Activated CD4-positive, alpha-beta T cell treated with anti-CD3 and anti-CD28 coated beads, Interleukin-2, amount 10 ng/mL, durations not matched to agents 24 days and 14 days (primary cell): ENCODE measurements at regions not wholly inside any gene's neighbourhood (a gene's known extent, or its start where the extent isn't known, plus 50 kb on each side); places are given as distances from the start of the nearest gene placed in this dataset.

Experiments used
- DNase-seq: peaks from one replicate; pipeline ENCODE4 v3.0.0; 2022
- H3K27ac Mint-ChIP-seq: one replicate; pipeline ENCODE4 v1.8.0; 2022; ENCODE audit warnings: mild to moderate bottlenecking, mixed read lengths
- H3K27me3 Mint-ChIP-seq: one replicate; pipeline ENCODE4 v1.8.0; 2022; ENCODE audit warnings: mixed read lengths
- H3K36me3 Mint-ChIP-seq: one replicate; pipeline ENCODE4 v1.8.0; 2022; ENCODE audit warnings: low read depth, mild to moderate bottlenecking, mixed read lengths
- H3K4me1 Mint-ChIP-seq: one replicate; pipeline ENCODE4 v1.8.0; 2021; ENCODE audit warnings: mixed read lengths
- H3K4me3 Mint-ChIP-seq: one replicate; pipeline ENCODE4 v1.8.0; 2022; ENCODE audit warnings: mild to moderate bottlenecking, moderate library complexity, mixed read lengths
- H3K9me3 Mint-ChIP-seq: one replicate; pipeline ENCODE4 v1.8.0; 2021; ENCODE audit warnings: mixed read lengths
- intact Hi-C: fragments of 100-400 bp; cut with micrococcal nuclease; formaldehyde crosslinking; loops from one replicate; pipeline ENCODE4 v1.15.1; 2023

DNA sequence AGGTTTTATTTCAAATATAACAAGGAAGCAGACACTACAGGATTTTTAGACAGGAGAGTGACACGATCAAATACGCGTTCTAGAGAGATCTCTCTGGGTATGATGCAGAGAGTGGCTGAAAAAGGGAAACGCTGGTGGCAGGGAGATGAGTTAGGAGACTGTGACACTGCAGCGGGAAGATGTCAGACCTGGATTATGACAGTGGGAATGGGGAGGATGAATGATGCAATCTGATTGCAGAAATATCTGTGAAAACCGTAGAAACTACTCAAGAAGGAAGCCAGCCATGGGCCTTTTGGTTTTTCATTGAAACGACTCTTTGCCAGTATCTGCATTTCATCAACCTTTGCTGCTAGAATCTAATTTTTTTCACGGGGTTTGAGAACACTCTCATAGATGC, 157.9 kb downstream of the FAM43A start:
- no peak for DNase-seq
- intact Hi-C loops = no loop called here

DNA sequence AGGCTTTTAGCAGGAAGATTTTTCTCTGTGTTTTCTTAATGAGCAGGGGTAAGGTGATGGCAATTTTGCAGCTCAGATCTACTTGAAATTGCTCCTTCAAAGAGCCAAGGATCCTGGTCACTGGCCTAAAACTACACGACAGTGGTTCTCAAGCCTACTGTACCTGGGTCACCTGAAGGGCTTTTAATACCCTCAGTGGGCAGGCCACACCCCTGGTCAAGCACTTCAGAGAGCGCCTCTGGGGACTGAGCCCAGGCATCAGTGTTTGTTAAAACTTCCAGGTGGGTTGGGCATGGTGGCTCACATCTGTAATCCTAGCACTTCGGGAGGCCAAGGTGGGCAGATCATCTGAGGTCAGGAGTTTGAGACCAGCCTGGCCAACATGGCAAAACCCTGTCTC, 158.4 kb downstream of the FAM43A start:
- no peak for DNase-seq
- H3K4me1 Mint-ChIP-seq = no peaks in the 10 kb centered on the region
- H3K4me3 Mint-ChIP-seq = no peak overlapping the region
- H3K9me3 Mint-ChIP-seq = no peaks in the 10 kb centered on the region
- H3K27ac Mint-ChIP-seq = no peak overlapping the region
- no peaks in the 10 kb centered on the region for H3K36me3 Mint-ChIP-seq
- no peaks in the 10 kb centered on the region for H3K27me3 Mint-ChIP-seq
- intact Hi-C loops = no loop called here

More for the DNA sequence above, 157.9 kb downstream of the FAM43A start:
- Mint-ChIP-seq H3K27ac (no peak overlapping the region), H3K4me3 (no peak overlapping the region), H3K4me1 (no peaks in the 10 kb centered on the region), H3K27me3 (no peaks in the 10 kb centered on the region), H3K36me3 (no peaks in the 10 kb centered on the region), H3K9me3 (no peaks in the 10 kb centered on the region)

DNA sequence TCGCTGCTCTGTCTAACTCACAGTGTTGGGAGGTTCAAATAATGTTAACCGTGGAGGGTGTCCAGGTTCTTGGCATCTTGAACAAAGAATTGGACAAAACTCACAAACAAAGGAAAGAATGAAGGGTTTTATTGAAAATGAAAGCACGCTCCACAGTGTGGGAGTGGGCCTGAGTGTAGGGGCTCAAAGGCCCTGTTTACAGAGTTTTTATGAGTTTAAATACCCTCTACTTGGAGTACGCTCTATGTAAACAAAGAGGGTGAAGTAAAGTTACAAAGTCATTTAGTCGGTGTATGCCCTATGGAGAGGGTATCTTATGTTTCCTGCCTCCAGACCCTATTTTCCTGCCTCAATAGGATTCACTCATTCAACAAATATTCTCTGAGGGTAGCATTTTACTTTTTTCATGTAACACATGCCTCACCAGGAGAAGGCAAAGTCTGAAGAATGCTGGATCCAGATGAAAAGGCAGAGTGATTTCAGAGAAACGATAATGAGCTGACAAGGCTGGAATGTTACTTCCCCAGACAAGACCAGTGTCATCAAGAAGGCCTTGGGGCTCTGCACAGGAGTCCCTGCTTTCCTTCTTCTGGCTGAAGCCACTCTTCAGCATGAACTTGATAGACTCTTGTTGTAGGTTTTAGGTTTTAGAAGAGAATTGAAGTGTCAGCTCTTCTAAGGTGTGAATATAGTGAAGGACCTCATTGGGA, 163.6 kb downstream of the FAM43A start:
- Mint-ChIP-seq H3K36me3 (no peaks in the 10 kb centered on the region), H3K4me1 (no peaks in the 10 kb centered on the region), H3K27ac (no peak overlapping the region), H3K9me3 (no peaks in the 10 kb centered on the region), H3K27me3 (no peaks in the 10 kb centered on the region), H3K4me3 (no peak overlapping the region)
- DNase-seq = no peak
- intact Hi-C loops = no loop called here

GRCh38 chr3:194851254-194851653, 165.6 kb downstream of the FAM43A start:
- no peak for DNase-seq
- intact Hi-C loops = no loop called here
- Mint-ChIP-seq H3K9me3 (no peaks in the 10 kb centered on the region), H3K27me3 (no peaks in the 10 kb centered on the region), H3K4me1 (no peaks in the 10 kb centered on the region), H3K4me3 (no peak overlapping the region), H3K27ac (no peak overlapping the region), H3K36me3 (no peaks in the 10 kb centered on the region)

GRCh38 chr3:194851941-194852340, 166.3 kb downstream of the FAM43A start:
- Mint-ChIP-seq H3K27ac (no peak overlapping the region), H3K27me3 (no peaks in the 10 kb centered on the region), H3K36me3 (no peaks in the 10 kb centered on the region), H3K9me3 (no peaks in the 10 kb centered on the region), H3K4me3 (no peak overlapping the region), H3K4me1 (no peaks in the 10 kb centered on the region)
- no peak for DNase-seq
- intact Hi-C loops = no loop called here

- H3K27me3 Mint-ChIP-seq = no peaks in the 10 kb centered on the region
- no peak overlapping the region for H3K27ac Mint-ChIP-seq
- intact Hi-C loops = no loop called here
- no peak for DNase-seq
- H3K9me3 Mint-ChIP-seq = no peaks in the 10 kb centered on the region
- no peaks in the 10 kb centered on the region for H3K4me1 Mint-ChIP-seq
- H3K4me3 Mint-ChIP-seq = no peak overlapping the region
- H3K36me3 Mint-ChIP-seq = no peaks in the 10 kb centered on the region
These were observed 166.7 kb downstream of the FAM43A start for GRCh38 chr3:194852345-194852744.

GRCh38 chr3:194852831-194853508, 167.3 kb downstream of the FAM43A start:
- no peaks in the 10 kb centered on the region for H3K4me1 Mint-ChIP-seq
- no peaks in the 10 kb centered on the region for H3K36me3 Mint-ChIP-seq
- H3K27ac Mint-ChIP-seq = no peak overlapping the region
- intact Hi-C loops = no loop called here
- DNase-seq = no peak
- H3K4me3 Mint-ChIP-seq = no peak overlapping the region
- no peaks in the 10 kb centered on the region for H3K9me3 Mint-ChIP-seq
- no peaks in the 10 kb centered on the region for H3K27me3 Mint-ChIP-seq

DNA sequence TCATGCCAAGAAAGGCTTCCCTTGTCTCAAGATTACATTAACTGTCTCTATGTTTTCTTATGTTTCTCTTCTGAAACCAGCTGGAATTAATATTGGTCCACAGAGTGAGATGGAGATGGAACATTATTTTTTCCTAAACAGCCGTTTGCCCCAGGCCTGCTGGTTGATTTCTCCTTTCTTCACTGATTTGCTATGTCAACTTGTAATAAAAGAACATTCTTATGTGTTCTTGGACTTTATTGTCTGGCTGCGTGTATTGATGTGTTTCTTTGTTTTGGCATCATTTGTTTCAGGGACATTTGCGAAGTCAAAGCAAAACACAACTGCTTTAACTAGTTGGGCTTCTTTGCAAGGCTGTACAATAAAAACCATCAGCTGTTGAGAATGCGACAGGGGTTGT, 168.5 kb downstream of the FAM43A start:
- no peak overlapping the region for H3K27ac Mint-ChIP-seq
- no peaks in the 10 kb centered on the region for H3K9me3 Mint-ChIP-seq
- H3K27me3 Mint-ChIP-seq = peaks cover 1% of the 10 kb centered on the region
- DNase-seq = no peak
- no peaks in the 10 kb centered on the region for H3K4me1 Mint-ChIP-seq
- no peak overlapping the region for H3K4me3 Mint-ChIP-seq
- no peaks in the 10 kb centered on the region for H3K36me3 Mint-ChIP-seq
- intact Hi-C loops = no loop called here

- H3K27ac Mint-ChIP-seq = no peak overlapping the region
- H3K4me3 Mint-ChIP-seq = no peak overlapping the region
- H3K4me1 Mint-ChIP-seq = no peaks in the 10 kb centered on the region
- peaks cover 2% of the 10 kb centered on the region for H3K27me3 Mint-ChIP-seq
- no peaks in the 10 kb centered on the region for H3K9me3 Mint-ChIP-seq
- DNase-seq = no peak
- intact Hi-C loops = no loop called here
- H3K36me3 Mint-ChIP-seq = no peaks in the 10 kb centered on the region
These were observed 169.1 kb downstream of the FAM43A start for GRCh38 chr3:194854659-194855390.

DNA sequence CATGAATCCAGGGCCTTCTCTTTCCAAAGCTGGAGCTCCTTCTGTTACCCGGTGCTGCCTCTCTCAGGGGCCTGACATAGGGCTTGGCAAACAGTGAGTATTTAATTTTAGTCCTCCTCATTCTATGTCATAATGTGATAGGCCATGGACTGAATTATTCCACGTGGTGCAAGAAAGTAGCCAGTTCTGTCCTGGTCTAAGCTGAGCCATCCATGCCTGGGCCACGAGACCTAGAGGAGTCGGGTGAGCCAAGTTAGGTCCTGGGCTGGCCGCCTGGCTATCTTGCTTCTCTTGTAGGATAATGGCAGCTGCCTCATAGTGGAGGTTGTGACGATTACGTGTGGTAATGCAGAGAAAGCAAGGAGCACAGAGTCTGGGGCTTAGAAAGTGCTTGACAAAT, 170.6 kb downstream of the FAM43A start:
- no peaks in the 10 kb centered on the region for H3K36me3 Mint-ChIP-seq
- no peaks in the 10 kb centered on the region for H3K9me3 Mint-ChIP-seq
- H3K4me3 Mint-ChIP-seq = no peak overlapping the region

DNA sequence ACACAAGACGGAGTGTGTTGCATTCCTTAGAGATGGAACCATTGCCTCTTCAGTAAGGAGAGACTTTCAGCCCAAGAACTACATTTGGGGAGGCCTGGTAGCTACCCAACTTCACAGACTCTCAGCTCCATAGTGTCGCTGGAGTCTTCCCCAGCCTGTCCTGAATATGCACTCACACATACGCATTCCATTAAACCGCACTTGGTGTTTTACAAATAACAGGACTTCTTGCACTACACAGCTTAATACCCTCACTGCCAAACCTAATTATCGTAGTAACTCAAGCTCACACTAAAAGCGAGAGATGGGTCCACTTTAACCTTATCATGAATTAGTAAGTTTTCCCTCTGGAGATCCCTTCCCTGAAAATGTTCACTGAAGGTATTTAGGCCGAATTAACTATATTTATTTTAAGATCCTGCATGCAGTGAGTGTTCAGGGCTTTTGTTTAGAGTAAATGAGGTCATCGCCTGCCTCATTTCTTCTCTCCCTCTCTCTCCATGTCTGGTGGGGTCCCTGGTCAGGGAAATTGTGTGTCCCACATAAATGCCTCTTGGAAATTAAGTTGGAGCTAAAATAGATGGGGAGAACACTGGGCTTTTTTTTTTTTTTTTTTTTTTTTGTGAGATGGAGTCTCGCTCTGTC, 171.9 kb downstream of the FAM43A start:
- Mint-ChIP-seq H3K4me1 (no peaks in the 10 kb centered on the region), H3K27ac (no peak overlapping the region), H3K36me3 (no peaks in the 10 kb centered on the region), H3K9me3 (no peaks in the 10 kb centered on the region), H3K4me3 (no peak overlapping the region), H3K27me3 (peaks cover 2% of the 10 kb centered on the region)
- intact Hi-C loops = no loop called here
- no peak for DNase-seq

More for the DNA sequence above, 170.6 kb downstream of the FAM43A start:
- DNase-seq = no peak
- intact Hi-C loops = no loop called here
- Mint-ChIP-seq H3K4me1 (no peaks in the 10 kb centered on the region), H3K27ac (no peak overlapping the region), H3K27me3 (peaks cover 2% of the 10 kb centered on the region)

- no peaks in the 10 kb centered on the region for H3K9me3 Mint-ChIP-seq
- no peak for DNase-seq
- no peak overlapping the region for H3K4me3 Mint-ChIP-seq
- H3K27ac Mint-ChIP-seq = no peak overlapping the region
- intact Hi-C loops = no loop called here
- peaks cover 3% of the 10 kb centered on the region for H3K27me3 Mint-ChIP-seq
- H3K36me3 Mint-ChIP-seq = no peaks in the 10 kb centered on the region
- no peaks in the 10 kb centered on the region for H3K4me1 Mint-ChIP-seq
These were observed 172.7 kb downstream of the FAM43A start for GRCh38 chr3:194858382-194858781.

DNA sequence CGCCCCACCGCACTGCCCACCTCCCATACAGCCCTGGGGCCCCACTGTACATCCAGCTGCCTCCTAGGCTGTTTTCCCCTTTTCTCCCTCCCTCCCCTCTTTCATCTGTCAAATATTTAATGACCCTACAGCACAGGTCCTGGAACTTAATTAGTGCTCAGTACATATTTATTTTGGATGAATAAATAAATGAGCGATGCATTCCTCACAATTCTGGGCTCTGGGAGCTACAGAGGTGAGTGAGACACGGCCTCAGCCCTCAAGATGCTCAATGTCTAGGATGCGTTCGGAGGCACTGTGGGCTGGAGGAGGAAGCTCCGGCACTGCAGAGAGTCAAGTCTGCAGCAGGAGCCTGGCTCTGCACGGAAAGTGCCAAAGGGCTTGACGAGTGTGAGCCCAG, 175.0 kb downstream of the FAM43A start:
- H3K9me3 Mint-ChIP-seq = no peaks in the 10 kb centered on the region
- no peak for DNase-seq
- H3K4me1 Mint-ChIP-seq = no peaks in the 10 kb centered on the region
- intact Hi-C loops = no loop called here
- H3K27me3 Mint-ChIP-seq = peaks cover 6% of the 10 kb centered on the region
- H3K27ac Mint-ChIP-seq = no peak overlapping the region
- no peaks in the 10 kb centered on the region for H3K36me3 Mint-ChIP-seq
- no peak overlapping the region for H3K4me3 Mint-ChIP-seq

DNA sequence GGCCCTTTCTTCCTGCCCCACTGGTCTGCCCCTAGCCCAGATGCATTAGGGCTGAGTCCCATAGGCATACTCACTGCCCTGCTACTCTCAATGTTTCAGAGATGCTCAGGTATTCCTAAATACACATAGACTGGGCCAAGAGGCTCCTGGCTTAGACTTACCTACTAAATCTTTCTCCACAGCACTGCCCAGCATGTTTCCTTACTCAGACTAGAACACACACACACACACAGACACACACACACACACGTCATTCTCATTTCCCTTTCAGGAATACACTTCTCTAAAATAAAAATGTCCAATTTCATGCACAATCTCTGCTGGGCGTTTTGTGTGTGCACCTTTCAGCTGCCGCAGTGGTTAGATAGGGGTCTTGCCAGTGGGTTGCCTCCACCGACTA, 175.7 kb downstream of the FAM43A start:
- H3K9me3 Mint-ChIP-seq = no peaks in the 10 kb centered on the region
- intact Hi-C loops = no loop called here
- no peaks in the 10 kb centered on the region for H3K4me1 Mint-ChIP-seq
- DNase-seq = no peak
- no peak overlapping the region for H3K4me3 Mint-ChIP-seq
- no peaks in the 10 kb centered on the region for H3K36me3 Mint-ChIP-seq
- H3K27ac Mint-ChIP-seq = no peak overlapping the region
- peaks cover 11% of the 10 kb centered on the region for H3K27me3 Mint-ChIP-seq
